Sigmoid colon (tissue), 6 donors: ENCODE measurements at regions not wholly inside any gene's neighbourhood (a gene's known extent, or its start where the extent isn't known, plus 50 kb on each side); places are given as distances from the start of the nearest gene placed in this dataset.
"Not testable (repeated sequence)": the region's sequence is repeated elsewhere in the genome, so short reads cannot be mapped to it uniquely, and the experiment has no call there.

Experiments used
- DNase-seq: peaks from one replicate; pipeline ENCODE4 v3.0.0-alpha.2; 2019
- H3K27ac ChIP-seq, 4 donors: fragments of 200-600 bp; sonication (generic); one replicate each; pipeline ENCODE4 v1.5.1; 2016 to 2019; ENCODE audit warnings: mild to moderate bottlenecking in 1 of 4
- H3K27me3 ChIP-seq, 3 donors: fragments of 200-600 bp; sonication (generic); one replicate each; pipeline ENCODE4 v1.5.1; 2019; ENCODE audit warnings: mild to moderate bottlenecking in 1 of 3
- H3K36me3 ChIP-seq, 4 donors: fragments of 200-600 bp; sonication (generic); one replicate each; pipeline ENCODE4 v1.5.1; 2016 to 2019
- H3K4me1 ChIP-seq, 4 donors: fragments of 200-600 bp; sonication (generic); one replicate each; pipeline ENCODE4 v1.5.1; 2017 to 2019
- H3K4me3 ChIP-seq, 4 donors: fragments of 200-600 bp; sonication (generic); one replicate each; pipeline ENCODE4 v1.5.1; 2017 to 2019; ENCODE audit warnings: mild to moderate bottlenecking in 2 of 4, moderate library complexity in 1 of 4
- H3K9me3 ChIP-seq, 4 donors: fragments of 200-600 bp in 3 of 4; sonication (generic) in 3 of 4; one replicate each; pipeline versions ENCODE4 v1.5.1 to v1.6.1; 2013 to 2019
- CTCF ChIP-seq, 4 experiments: fragments of 450-650 bp in 3 of 4; fragments of 200-600 bp in 1 of 4; IDR thresholded peaks; one replicate each; pipeline ENCODE4 v1.5.1; 2016 to 2019; ENCODE audit warnings: antibody characterized with exemption in 4 of 4, mild to moderate bottlenecking in 3 of 4, moderate library complexity in 2 of 4
- EP300 ChIP-seq, 4 donors: sonication (generic); formaldehyde crosslinking; IDR thresholded peaks; one replicate each; pipeline ENCODE4 v1.6.1; 2017; ENCODE audit warnings: antibody characterized with exemption in 4 of 4
- POLR2A ChIP-seq, 2 donors: fragments of 450-650 bp; IDR thresholded peaks; one replicate each; pipeline ENCODE4 v1.6.1; 2016; ENCODE audit warnings: antibody characterized with exemption in 2 of 2, mild to moderate bottlenecking in 2 of 2, moderate library complexity in 2 of 2
- POLR2AphosphoS5 ChIP-seq, 4 donors: sonication (generic); formaldehyde crosslinking; IDR thresholded peaks; one replicate each; pipeline ENCODE4 v1.6.1; 2017; ENCODE audit warnings: antibody characterized with exemption in 4 of 4
- WGBS, 2 donors: extraction: QIAGEN DNeasy Blood & Tissue Kit; methylation state at CpG; one replicate each; pipeline ENCODE4 v1.1.7; 2013; 5-methylcytosine and 5-hydroxymethylcytosine counted together
- intact Hi-C: fragments of 100-400 bp; cut with DNase I; formaldehyde crosslinking; loops from one replicate; pipeline ENCODE4 v1.15.1; 2023
- donor health status: healthy with polysubstance abuse.
- donor health status: healthy.

- H3K36me3 ChIP-seq = no peaks in the 10 kb centered on the region
- no peak for TF ChIP-seq POLR2A (IDR thresholded peaks at IDR 0.05)
- no peak for DNase-seq
- H3K4me3 ChIP-seq = no peak overlapping the region
- H3K27me3 ChIP-seq = no peaks in the 10 kb centered on the region
- no peaks in the 10 kb centered on the region for H3K4me1 ChIP-seq
- no peaks in the 10 kb centered on the region for H3K9me3 ChIP-seq
- intact Hi-C loops = no loop called here
- H3K27ac ChIP-seq = no peak overlapping the region
- WGBS, 2 donors = 94 to 95% methylated on average over 4 of the region's 4 CpGs
These were observed 232.0 kb upstream of the FANCL start for GRCh38 chr2:58473165-58473564.

- TF ChIP-seq POLR2A (IDR thresholded peaks at IDR 0.05) (no peak), POLR2AphosphoS5 (IDR thresholded peaks at IDR 0.05) (no peak), CTCF (IDR thresholded peaks at IDR 0.05) (no peak), EP300 (IDR thresholded peaks at IDR 0.05) (no peak)
- 36 to 47% methylated on average over 1 of the region's 1 CpG for WGBS, 2 donors
- Histone ChIP-seq H3K27ac (no peak overlapping the region), H3K4me3 (no peak overlapping the region), H3K27me3 (no peaks in the 10 kb centered on the region), H3K9me3 (no peaks in the 10 kb centered on the region), H3K4me1 (no peaks in the 10 kb centered on the region), H3K36me3 (no peaks in the 10 kb centered on the region)
- DNase-seq = no peak
- intact Hi-C loops = no loop called here
These were observed 225.7 kb upstream of the FANCL start for GRCh38 chr2:58466804-58467203.

GRCh38 chr2:58466021-58466420 lies 224.9 kb upstream of the FANCL start:
- H3K27me3 ChIP-seq, H3K36me3 ChIP-seq, H3K9me3 ChIP-seq, intact Hi-C loops, H3K27ac ChIP-seq, DNase-seq, H3K4me3 ChIP-seq, H3K4me1 ChIP-seq: not testable (repeated sequence)
- 76 to 85% methylated on average over 2 of the region's 2 CpGs for WGBS, 2 donors

- no peak overlapping the region for H3K4me3 ChIP-seq
- H3K4me1 ChIP-seq = no peaks in the 10 kb centered on the region
- TF ChIP-seq POLR2AphosphoS5 (IDR thresholded peaks at IDR 0.05) = no peak
- TF ChIP-seq POLR2A (IDR thresholded peaks at IDR 0.05) = no peak
- no peak for TF ChIP-seq EP300 (IDR thresholded peaks at IDR 0.05)
- TF ChIP-seq CTCF (IDR thresholded peaks at IDR 0.05) = no peak
- intact Hi-C loops = no loop called here
- H3K27me3 ChIP-seq = no peaks in the 10 kb centered on the region
- 96 to 97% methylated on average over 22 of the region's 22 CpGs for WGBS, 2 donors
- no peak for DNase-seq
- H3K27ac ChIP-seq = no peak overlapping the region
- no peaks in the 10 kb centered on the region for H3K9me3 ChIP-seq
- H3K36me3 ChIP-seq = no peaks in the 10 kb centered on the region
These were observed 219.5 kb upstream of the FANCL start for GRCh38 chr2:58460670-58461069.

GRCh38 chr2:58449286-58450010 lies 208.3 kb upstream of the FANCL start:
- Histone ChIP-seq H3K9me3 (no peaks in the 10 kb centered on the region), H3K27ac (no peak overlapping the region), H3K4me3 (no peak overlapping the region), H3K4me1 (no peaks in the 10 kb centered on the region), H3K36me3 (no peaks in the 10 kb centered on the region), H3K27me3 (no peaks in the 10 kb centered on the region)
- intact Hi-C loops = no loop called here
- TF ChIP-seq POLR2AphosphoS5 (IDR thresholded peaks at IDR 0.05) (no peak), EP300 (IDR thresholded peaks at IDR 0.05) (no peak), POLR2A (IDR thresholded peaks at IDR 0.05) (no peak), CTCF (IDR thresholded peaks at IDR 0.05) (no peak)
- 73 to 81% methylated on average over 3 of the region's 3 CpGs for WGBS, 2 donors
- no peak for DNase-seq

- no peaks in the 10 kb centered on the region for H3K36me3 ChIP-seq
- WGBS, 2 donors = 81 to 82% methylated on average over 2 of the region's 2 CpGs
These were observed 207.7 kb upstream of the FANCL start for GRCh38 chr2:58448845-58449244.

More at GRCh38 chr2:58448845-58449244, 207.7 kb upstream of the FANCL start:
- no peaks in the 10 kb centered on the region for H3K9me3 ChIP-seq
- intact Hi-C loops = no loop called here
- DNase-seq = no peak
- H3K27ac ChIP-seq = no peak overlapping the region
- H3K4me1 ChIP-seq = no peaks in the 10 kb centered on the region
- no peak overlapping the region for H3K4me3 ChIP-seq
- TF ChIP-seq POLR2A (IDR thresholded peaks at IDR 0.05) (no peak), POLR2AphosphoS5 (IDR thresholded peaks at IDR 0.05) (no peak), CTCF (IDR thresholded peaks at IDR 0.05) (no peak), EP300 (IDR thresholded peaks at IDR 0.05) (no peak)
- H3K27me3 ChIP-seq = no peaks in the 10 kb centered on the region
